ENCODE measurements at regions not wholly inside any gene's neighbourhood (a gene's known extent, or its start where the extent isn't known, plus 50 kb on each side); places are given as distances from the start of the nearest gene placed in this dataset.

GRCh38 chr20:12614764-12615163 is 394.0 kb upstream of the SPTLC3 start:
- in situ Hi-C loops (cut with HindIII; ENCODE audit: low pct_unique_long_range_greater_than_20kb, low sequenced_read_pairs) = no loop called here
- DNase-seq (ENCODE audit: low read depth) = no peak

- in situ Hi-C loops (cut with HindIII; ENCODE audit: low pct_unique_long_range_greater_than_20kb, low sequenced_read_pairs) = no loop called here
- DNase-seq (ENCODE audit: low read depth) = no peak
These were observed 391.7 kb upstream of the SPTLC3 start for GRCh38 chr20:12617076-12617475.

GRCh38 chr20:12623870-12624269 is 384.9 kb upstream of the SPTLC3 start:
- in situ Hi-C loops (cut with HindIII; ENCODE audit: low pct_unique_long_range_greater_than_20kb, low sequenced_read_pairs) = no loop called here

GRCh38 chr20:12627485-12627884 is 381.3 kb upstream of the SPTLC3 start:
- in situ Hi-C loops (cut with HindIII; ENCODE audit: low pct_unique_long_range_greater_than_20kb, low sequenced_read_pairs) = no loop called here
- no peak for DNase-seq (ENCODE audit: low read depth)

More at GRCh38 chr20:12623870-12624269, 384.9 kb upstream of the SPTLC3 start:
- no peak for DNase-seq (ENCODE audit: low read depth)

GRCh38 chr20:12638633-12639312 is 370.0 kb upstream of the SPTLC3 start:
- no peak for DNase-seq (ENCODE audit: low read depth)
- in situ Hi-C loops (cut with HindIII; ENCODE audit: low pct_unique_long_range_greater_than_20kb, low sequenced_read_pairs) = no loop called here

- no peak for DNase-seq (ENCODE audit: low read depth)
- in situ Hi-C loops (cut with HindIII; ENCODE audit: low pct_unique_long_range_greater_than_20kb, low sequenced_read_pairs) = no loop called here
These were observed 368.5 kb upstream of the SPTLC3 start for GRCh38 chr20:12640251-12640650.

GRCh38 chr20:12641619-12642018 is 367.2 kb upstream of the SPTLC3 start:
- DNase-seq (ENCODE audit: low read depth) = no peak
- in situ Hi-C loops (cut with HindIII; ENCODE audit: low pct_unique_long_range_greater_than_20kb, low sequenced_read_pairs) = no loop called here

GRCh38 chr20:12644461-12644860 is 364.3 kb upstream of the SPTLC3 start:
- DNase-seq (ENCODE audit: low read depth) = no peak
- in situ Hi-C loops (cut with HindIII; ENCODE audit: low pct_unique_long_range_greater_than_20kb, low sequenced_read_pairs) = no loop called here

- in situ Hi-C loops (cut with HindIII; ENCODE audit: low pct_unique_long_range_greater_than_20kb, low sequenced_read_pairs) = no loop called here
- DNase-seq (ENCODE audit: low read depth) = no peak
These were observed 359.5 kb upstream of the SPTLC3 start for GRCh38 chr20:12649234-12649633.

- no peak for DNase-seq (ENCODE audit: low read depth)
- in situ Hi-C loops (cut with HindIII; ENCODE audit: low pct_unique_long_range_greater_than_20kb, low sequenced_read_pairs) = no loop called here
These were observed 355.1 kb upstream of the SPTLC3 start for GRCh38 chr20:12653642-12654041.

- DNase-seq (ENCODE audit: low read depth) = no peak
- in situ Hi-C loops (cut with HindIII; ENCODE audit: low pct_unique_long_range_greater_than_20kb, low sequenced_read_pairs) = no loop called here
These were observed 348.8 kb upstream of the SPTLC3 start for GRCh38 chr20:12659942-12660341.

GRCh38 chr20:12660918-12661317 is 347.9 kb upstream of the SPTLC3 start:
- DNase-seq (ENCODE audit: low read depth) = no peak
- in situ Hi-C loops (cut with HindIII; ENCODE audit: low pct_unique_long_range_greater_than_20kb, low sequenced_read_pairs) = no loop called here

GRCh38 chr20:12670301-12670700 is 338.5 kb upstream of the SPTLC3 start:
- in situ Hi-C loops (cut with HindIII; ENCODE audit: low pct_unique_long_range_greater_than_20kb, low sequenced_read_pairs) = no loop called here
- DNase-seq (ENCODE audit: low read depth) = peak; percentile 22

- in situ Hi-C loops (cut with HindIII; ENCODE audit: low pct_unique_long_range_greater_than_20kb, low sequenced_read_pairs) = no loop called here
These were observed 335.4 kb upstream of the SPTLC3 start for GRCh38 chr20:12673352-12673751.

GRCh38 chr20:12677925-12678324 is 330.8 kb upstream of the SPTLC3 start:
- DNase-seq (ENCODE audit: low read depth) = no peak
- in situ Hi-C loops (cut with HindIII; ENCODE audit: low pct_unique_long_range_greater_than_20kb, low sequenced_read_pairs) = no loop called here

More at GRCh38 chr20:12673352-12673751, 335.4 kb upstream of the SPTLC3 start:
- DNase-seq (ENCODE audit: low read depth) = no peak

- no peak for DNase-seq (ENCODE audit: low read depth)
- in situ Hi-C loops (cut with HindIII; ENCODE audit: low pct_unique_long_range_greater_than_20kb, low sequenced_read_pairs) = no loop called here
These were observed 329.3 kb upstream of the SPTLC3 start for GRCh38 chr20:12679447-12679846.

- DNase-seq (ENCODE audit: low read depth) = no peak
- in situ Hi-C loops (cut with HindIII; ENCODE audit: low pct_unique_long_range_greater_than_20kb, low sequenced_read_pairs) = no loop called here
These were observed 326.2 kb upstream of the SPTLC3 start for GRCh38 chr20:12682613-12683012.

- in situ Hi-C loops (cut with HindIII; ENCODE audit: low pct_unique_long_range_greater_than_20kb, low sequenced_read_pairs) = no loop called here
These were observed 321.3 kb upstream of the SPTLC3 start for GRCh38 chr20:12687476-12687875.

GRCh38 chr20:12695937-12696336 is 312.8 kb upstream of the SPTLC3 start:
- DNase-seq (ENCODE audit: low read depth) = peak; percentile 71
- in situ Hi-C loops (cut with HindIII; ENCODE audit: low pct_unique_long_range_greater_than_20kb, low sequenced_read_pairs) = no loop called here

More at GRCh38 chr20:12687476-12687875, 321.3 kb upstream of the SPTLC3 start:
- no peak for DNase-seq (ENCODE audit: low read depth)

GRCh38 chr20:12698817-12699216 is 310.0 kb upstream of the SPTLC3 start:
- in situ Hi-C loops (cut with HindIII; ENCODE audit: low pct_unique_long_range_greater_than_20kb, low sequenced_read_pairs) = no loop called here
- no peak for DNase-seq (ENCODE audit: low read depth)

Data from Caki2 (cell line).